HFF-Myc (cell line): ENCODE measurements at regions not wholly inside any gene's neighbourhood (a gene's known extent, or its start where the extent isn't known, plus 50 kb on each side); places are given as distances from the start of the nearest gene placed in this dataset.
"Not testable (repeated sequence)": the region's sequence is repeated elsewhere in the genome, so short reads cannot be mapped to it uniquely, and the experiment has no call there.

Source experiments
- DNase-seq: peaks from one replicate; pipeline ENCODE4 v3.0.0-alpha.2; 2011; ENCODE audit warnings: low read depth; ENCODE audit errors: extremely low read depth
- H3K4me3 ChIP-seq: replicated peaks from 2 replicates; pipeline ENCODE4 v1.5.1; 2011; ENCODE audit warnings: low read depth, mild to moderate bottlenecking, control low read depth, low read length
- CTCF ChIP-seq: IDR thresholded peaks from 2 replicates; pipeline ENCODE4 v1.5.1; 2012; ENCODE audit warnings: mild to moderate bottlenecking, low read depth, low read length, control low read depth; ENCODE audit errors: missing control alignments

DNA sequence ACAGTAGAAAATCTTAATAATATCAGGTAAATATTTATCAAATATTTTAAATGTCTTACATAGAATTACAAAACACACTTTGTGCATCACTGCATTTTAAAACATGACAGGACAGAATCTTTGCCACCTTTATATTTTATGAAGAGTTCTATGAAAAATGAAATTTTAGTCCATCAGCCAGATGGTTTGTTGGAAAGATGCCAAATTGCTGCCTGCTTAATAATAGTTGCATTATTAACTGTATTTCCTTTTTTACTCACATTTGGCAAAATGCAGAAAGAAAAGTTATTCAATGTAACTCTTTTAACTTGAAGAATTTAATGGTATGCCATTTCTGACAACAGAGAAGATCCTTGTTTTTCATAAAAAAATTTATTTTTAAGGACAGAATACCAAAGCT lies 1271.6 kb downstream of the NSUN3 start:
- DNase-seq: no peak
- H3K4me3 ChIP-seq: no peak overlapping the region
- TF ChIP-seq CTCF: no peak

- no peak for TF ChIP-seq CTCF
- no peak for DNase-seq
- H3K4me3 ChIP-seq: no peak overlapping the region
These were observed 1272.7 kb downstream of the NSUN3 start for GRCh38 chr3:95335517-95335916.

DNA sequence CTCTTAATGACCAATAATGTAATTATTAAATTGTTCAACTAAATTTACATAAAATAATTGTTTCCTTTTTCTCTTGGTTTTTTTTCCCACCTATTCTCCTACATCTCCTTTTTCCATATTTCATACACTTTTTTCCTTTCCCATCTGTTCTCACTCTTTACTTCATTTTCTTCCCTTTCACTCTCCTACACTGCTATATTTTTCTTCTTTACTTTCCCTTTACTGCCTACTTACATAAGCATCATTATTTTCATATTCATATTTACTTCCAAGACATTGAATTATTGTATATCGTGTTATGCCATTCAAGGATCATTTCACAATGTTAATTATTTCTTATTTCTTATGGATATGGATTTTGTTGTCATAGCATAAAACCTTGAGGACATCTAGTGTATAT lies 1275.6 kb downstream of the NSUN3 start:
- no peak for TF ChIP-seq CTCF
- no peak overlapping the region for H3K4me3 ChIP-seq
- no peak for DNase-seq

DNA sequence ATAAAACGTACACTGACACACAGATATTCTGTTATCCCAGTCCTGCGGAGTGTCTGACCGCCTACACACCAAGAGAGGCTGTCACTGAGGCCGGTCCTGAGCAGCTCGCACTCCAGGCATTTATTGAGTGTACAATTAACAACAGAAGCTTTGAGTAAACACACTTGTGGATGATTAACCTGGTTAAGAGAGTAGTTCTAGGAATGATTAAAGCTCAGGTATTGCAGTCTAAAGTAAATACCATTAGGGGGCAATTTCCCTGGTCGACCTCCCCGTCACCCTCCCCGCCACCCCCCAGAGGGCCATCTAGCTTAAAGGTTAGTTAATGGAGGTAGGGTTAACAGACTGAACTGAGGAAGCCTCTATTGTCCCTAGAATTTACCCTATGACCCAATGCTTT lies 1278.5 kb downstream of the NSUN3 start:
- TF ChIP-seq CTCF: no peak
- no peak for DNase-seq

DNA sequence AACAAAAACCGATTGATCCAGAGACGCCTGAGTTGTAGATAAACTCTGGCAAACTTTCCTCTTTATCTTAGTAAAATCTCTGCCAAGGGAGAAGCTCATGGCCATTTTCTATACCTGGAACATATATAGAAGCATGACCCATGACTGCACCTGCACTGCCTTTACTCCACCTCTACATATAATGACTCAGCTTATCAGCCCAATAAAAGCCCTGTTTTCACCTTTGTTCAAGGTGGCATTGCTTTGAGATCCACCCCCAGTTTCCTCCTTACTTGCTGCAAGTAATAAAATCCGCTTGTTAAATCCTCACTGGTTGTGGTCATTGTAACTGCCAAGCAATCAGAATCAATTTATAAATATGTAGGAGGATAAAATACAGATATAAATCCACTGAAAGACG lies 1280.4 kb downstream of the NSUN3 start:
- TF ChIP-seq CTCF: no peak
- DNase-seq: no peak
- no peak overlapping the region for H3K4me3 ChIP-seq

More for the DNA sequence above, 1278.5 kb downstream of the NSUN3 start:
- no peak overlapping the region for H3K4me3 ChIP-seq

GRCh38 chr3:95343767-95344166 lies 1280.9 kb downstream of the NSUN3 start:
- no peak for DNase-seq
- H3K4me3 ChIP-seq: no peak overlapping the region
- TF ChIP-seq CTCF: no peak

DNA sequence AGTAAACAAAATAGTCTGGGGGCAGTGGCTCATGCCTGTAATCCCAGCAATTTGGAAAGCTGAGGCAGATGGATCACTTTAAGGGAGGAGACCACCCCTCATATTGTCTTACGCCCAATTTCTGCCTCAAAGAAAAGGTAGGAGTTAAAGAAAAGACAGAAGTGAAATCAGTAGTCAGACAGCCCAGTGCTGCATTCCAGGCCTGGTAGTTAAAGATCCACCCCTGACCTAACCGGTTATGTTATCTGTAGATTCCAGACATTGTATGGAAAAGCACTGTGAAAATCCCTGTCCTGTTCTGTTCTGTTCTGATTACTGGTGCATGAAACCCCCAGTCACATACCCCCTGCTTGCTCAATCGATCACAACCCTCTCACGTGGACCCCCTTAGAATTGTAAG lies 1285.1 kb downstream of the NSUN3 start:
- not testable (repeated sequence) for H3K4me3 ChIP-seq, DNase-seq
